ENCODE measurements at regions not wholly inside any gene's neighbourhood (a gene's known extent, or its start where the extent isn't known, plus 50 kb on each side); places are given as distances from the start of the nearest gene placed in this dataset.

GRCh38 chr9:135009051-135009560 lies 78.4 kb upstream of the OLFM1 start:
- Histone ChIP-seq H3K4me2 (ENCODE audit: low read length) (no peak overlapping the region), H3K9ac (ENCODE audit: low read length) (no peak overlapping the region), H3K36me3 (ENCODE audit: control insufficient read depth in 1 of 2, insufficient read depth in 2 of 2, low read length in 2 of 2) (no peaks in the 10 kb centered on the region), H3K9me3 (ENCODE audit: control insufficient read depth in 1 of 2, insufficient read depth in 1 of 2, low read depth in 1 of 2, low read length in 2 of 2) (no peaks in the 10 kb centered on the region), H3K9me2 (ENCODE audit: insufficient read depth) (no peaks in the 10 kb centered on the region), H3K4me1 (ENCODE audit: control insufficient read depth in 1 of 2, insufficient read depth in 2 of 2, low read length in 2 of 2) (no peaks in the 10 kb centered on the region), H3K27ac (ENCODE audit: low read depth, low read length) (no peak overlapping the region), H4K20me1 (ENCODE audit: insufficient read depth) (no peaks in the 10 kb centered on the region), H3K27me3 (ENCODE audit: insufficient read depth, low read length) (peaks cover 5% of the 10 kb centered on the region; the same call in 1 of the 2 replicates), H3K4me3 (replicated peaks in 1 of 2; ENCODE audit: low read depth in 1 of 2, low read length in 2 of 2) (no peak overlapping the region), H3K79me2 (ENCODE audit: insufficient read depth, low read length) (no peaks in the 10 kb centered on the region), H2AFZ (ENCODE audit: low read depth, low read length, poor library complexity, severe bottlenecking) (no peak overlapping the region)
- BruUV-seq (replicated peaks) = no TSS peak
- intact Hi-C loops (cut with micrococcal nuclease) = no loop called here
- ChIA-PET CTCF (no interaction called here), POLR2A (no interaction called here), RAD21 (ENCODE audit: low non-redundant PET in 1 of 2, low total read pairs in 2 of 2, uncharacterized antibody in 2 of 2, unreplicated experiment in 2 of 2) (no interaction called here)
- TF ChIP-seq CTCF (IDR thresholded peaks at IDR 0.05 in 2 of 3, conservative IDR thresholded peaks at IDR 0.05 in 1 of 3; ENCODE audit: borderline replicate concordance in 1 of 3, insufficient read depth in 1 of 3, low read depth in 2 of 3, low read length in 2 of 3) (no peak), RAD21 (IDR thresholded peaks at IDR 0.05; ENCODE audit: low read depth) (no peak), JUND (IDR thresholded peaks at IDR 0.05) (no peak), POLR2AphosphoS5 (IDR thresholded peaks at IDR 0.05; ENCODE audit: low read depth, low read length) (no peak)
- no peak for ATAC-seq
- no peak for DNase-seq (ENCODE audit: low read depth, low spot score)

GRCh38 chr9:135009794-135010585 lies 77.5 kb upstream of the OLFM1 start:
- TF ChIP-seq EZH2phosphoT487 (IDR thresholded peaks at IDR 0.05; ENCODE audit: borderline replicate concordance) (no peak), POLR2A (IDR thresholded peaks at IDR 0.05; ENCODE audit: borderline replicate concordance, extremely low read depth, insufficient read depth, insufficient read length) (peak; percentile 62), POLR2AphosphoS5 (IDR thresholded peaks at IDR 0.05; ENCODE audit: low read depth, low read length) (no peak), MAX (IDR thresholded peaks at IDR 0.05) (no peak)
- BruUV-seq (replicated peaks) = no TSS peak
- H3K4me3 ChIP-seq (replicated peaks in 1 of 2; ENCODE audit: low read depth in 1 of 2, low read length in 2 of 2) = no peak overlapping the region
- H3K4me1 ChIP-seq (ENCODE audit: control insufficient read depth in 1 of 2, insufficient read depth in 2 of 2, low read length in 2 of 2) = no peaks in the 10 kb centered on the region
- H3K4me2 ChIP-seq (ENCODE audit: low read length) = no peak overlapping the region
- H3K79me2 ChIP-seq (ENCODE audit: insufficient read depth, low read length) = no peaks in the 10 kb centered on the region
- H3K27ac ChIP-seq (ENCODE audit: low read depth, low read length) = no peak overlapping the region
- H3K36me3 ChIP-seq (ENCODE audit: control insufficient read depth in 1 of 2, insufficient read depth in 2 of 2, low read length in 2 of 2) = no peaks in the 10 kb centered on the region
- POLR2A ChIA-PET = no interaction called here
- H3K9me3 ChIP-seq (ENCODE audit: control insufficient read depth in 1 of 2, insufficient read depth in 1 of 2, low read depth in 1 of 2, low read length in 2 of 2) = no peaks in the 10 kb centered on the region
- peaks cover 13% of the 10 kb centered on the region for H3K27me3 ChIP-seq (ENCODE audit: insufficient read depth, low read length)
- ATAC-seq = peak; percentile 61
- H3K9me2 ChIP-seq (ENCODE audit: insufficient read depth) = no peaks in the 10 kb centered on the region
- H4K20me1 ChIP-seq (ENCODE audit: insufficient read depth) = no peaks in the 10 kb centered on the region
- peak; percentile 2 for DNase-seq (ENCODE audit: low read depth, low spot score)
- intact Hi-C loops (cut with micrococcal nuclease) = no loop called here
- H2AFZ ChIP-seq (ENCODE audit: low read depth, low read length, poor library complexity, severe bottlenecking) = no peak overlapping the region
- CTCF ChIA-PET = no interaction called here
- RAD21 ChIA-PET (ENCODE audit: low non-redundant PET in 1 of 2, low total read pairs in 2 of 2, uncharacterized antibody in 2 of 2, unreplicated experiment in 2 of 2) = no interaction called here
- H3K9ac ChIP-seq (ENCODE audit: low read length) = no peak overlapping the region

Measured in HCT116 (cell line).